ENCODE measurements at regions not wholly inside any gene's neighbourhood (a gene's known extent, or its start where the extent isn't known, plus 50 kb on each side); places are given as distances from the start of the nearest gene placed in this dataset.

DNA sequence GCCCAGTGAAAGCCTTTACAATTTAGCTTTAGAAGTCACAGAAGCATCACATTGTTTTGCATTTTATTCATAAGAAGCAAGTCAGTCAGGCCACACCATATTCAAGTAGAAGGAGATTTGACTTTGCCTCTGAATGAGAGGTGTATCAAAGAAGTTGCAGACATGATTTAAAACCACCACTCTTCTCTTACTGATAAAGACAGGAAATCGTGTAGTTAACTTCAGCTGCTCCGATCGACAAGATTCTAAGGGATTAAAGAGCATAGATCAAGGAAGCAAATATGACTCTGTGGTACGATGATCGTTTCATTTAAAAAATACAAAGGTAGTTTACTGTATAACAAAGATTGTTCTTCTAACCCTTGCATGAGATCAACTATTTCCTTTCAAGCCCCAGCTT, 328.0 kb upstream of the PPP1R2C start (continued):
- no peak for TF ChIP-seq EP300 (IDR thresholded peaks at IDR 0.05; ENCODE audit: borderline replicate concordance in 1 of 2, low read depth in 2 of 2, low read length in 2 of 2)
- no peak for TF ChIP-seq TEAD4 (IDR thresholded peaks at IDR 0.05; ENCODE audit: low read depth, low read length)
- no peak for TF ChIP-seq TAF1 (IDR thresholded peaks at IDR 0.05; ENCODE audit: low read depth, low read length)
- no peak for TF ChIP-seq SP1 (IDR thresholded peaks at IDR 0.05; ENCODE audit: low read depth, low read length)
- TF ChIP-seq TAF7 (optimal IDR thresholded peaks at IDR 0.05; ENCODE audit: borderline replicate concordance, low read depth, low read length) = no peak
